ENCODE measurements at regions not wholly inside any gene's neighbourhood (a gene's known extent, or its start where the extent isn't known, plus 50 kb on each side); places are given as distances from the start of the nearest gene placed in this dataset.

DNA sequence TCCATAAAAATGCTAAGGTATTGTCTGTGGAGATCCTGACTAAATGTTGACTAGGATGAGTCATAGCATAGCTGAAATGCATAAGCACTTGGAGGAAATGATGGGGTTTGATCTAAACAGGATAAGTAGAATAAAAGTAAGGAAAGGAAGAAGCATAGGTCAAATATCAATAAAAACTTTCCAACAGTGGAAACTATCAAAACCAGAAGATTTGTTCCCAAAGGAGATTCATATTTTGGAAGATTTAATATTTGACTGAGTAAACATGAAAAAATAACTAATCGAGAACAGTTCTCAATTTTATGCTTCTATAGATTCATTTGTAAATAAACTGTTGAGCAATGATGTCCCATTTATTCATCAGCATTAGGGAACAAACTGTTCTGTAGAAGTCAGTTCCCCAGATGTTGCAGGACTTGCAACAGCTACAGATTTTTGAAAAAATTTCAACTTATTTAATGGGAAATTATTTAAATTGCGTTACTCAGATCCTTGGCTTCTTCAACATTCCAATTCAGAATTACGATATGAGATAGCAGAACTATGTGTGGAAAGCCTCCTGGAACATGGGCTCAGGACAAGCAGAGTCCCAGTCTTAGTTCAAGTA lies 133.7 kb upstream of the TBX18 start:
- Mint-ChIP-seq H3K36me3 (ENCODE audit: low read depth) (no peaks in the 10 kb centered on the region), H3K9me3 (no peaks in the 10 kb centered on the region), H3K27me3 (no peaks in the 10 kb centered on the region), H3K4me3 (no peak overlapping the region), H3K27ac (no peak overlapping the region), H3K4me1 (ENCODE audit: low read depth) (no peaks in the 10 kb centered on the region)
- Histone ChIP-seq H3K27ac (ENCODE audit: low read depth in 1 of 2, low read length in 2 of 2) (no peak overlapping the region), H3K36me3 (ENCODE audit: insufficient read depth, low read length) (no peaks in the 10 kb centered on the region), H3K4me3 (ENCODE audit: low read length) (no peak overlapping the region), H3K9me3 (ENCODE audit: control insufficient read depth in 1 of 2, insufficient read depth in 1 of 2, low read length in 2 of 2) (no peaks in the 10 kb centered on the region), H3K27me3 (ENCODE audit: control insufficient read depth in 1 of 2, insufficient read depth in 2 of 2, low read length in 2 of 2) (no peaks in the 10 kb centered on the region), H3K4me1 (ENCODE audit: insufficient read depth, low read length) (no peaks in the 10 kb centered on the region)
- intact Hi-C loops (cut with DNase I, micrococcal nuclease), result no loop called here
- ChIA-PET CTCF (no interaction called here), POLR2A (no interaction called here)
- ATAC-seq (ENCODE audit: poor library complexity) (no peak), DNase-seq (no peak)
- no peak for TF ChIP-seq CTCF (IDR thresholded peaks at IDR 0.05)

DNA sequence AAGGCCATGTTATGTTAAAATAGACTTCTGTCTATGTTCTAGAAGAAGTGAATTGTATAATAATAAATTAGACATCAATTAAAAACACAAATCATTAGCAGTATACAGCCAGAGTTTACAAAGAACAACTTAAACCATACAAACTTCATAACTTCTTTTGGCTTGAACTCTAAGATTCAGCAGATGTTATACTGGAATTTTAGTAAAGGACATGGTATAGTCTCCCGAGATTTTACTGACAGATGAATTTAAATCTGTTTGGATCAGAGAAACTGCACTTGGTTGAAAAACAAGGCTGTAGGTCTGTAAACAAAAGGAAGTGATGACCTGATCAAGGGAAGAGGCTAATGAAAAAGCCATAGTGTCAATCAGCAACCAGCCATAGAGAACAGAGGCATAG lies 132.6 kb upstream of the TBX18 start:
- Mint-ChIP-seq H3K36me3 (ENCODE audit: low read depth) (no peaks in the 10 kb centered on the region), H3K27me3 (no peaks in the 10 kb centered on the region), H3K4me3 (no peak overlapping the region), H3K4me1 (ENCODE audit: low read depth) (no peaks in the 10 kb centered on the region), H3K27ac (no peak overlapping the region), H3K9me3 (no peaks in the 10 kb centered on the region)
- intact Hi-C loops (cut with DNase I, micrococcal nuclease), result no loop called here
- no peak for TF ChIP-seq CTCF (IDR thresholded peaks at IDR 0.05)
- no peak overlapping the region for H3K27ac ChIP-seq (ENCODE audit: low read depth in 1 of 2, low read length in 2 of 2)
- no peaks in the 10 kb centered on the region for H3K36me3 ChIP-seq (ENCODE audit: insufficient read depth, low read length)
- CTCF ChIA-PET, result no interaction called here
- POLR2A ChIA-PET, result no interaction called here
- DNase-seq, result no peak
- no peak overlapping the region for H3K4me3 ChIP-seq (ENCODE audit: low read length)
- H3K27me3 ChIP-seq (ENCODE audit: control insufficient read depth in 1 of 2, insufficient read depth in 2 of 2, low read length in 2 of 2), result no peaks in the 10 kb centered on the region
- H3K4me1 ChIP-seq (ENCODE audit: insufficient read depth, low read length), result no peaks in the 10 kb centered on the region
- ATAC-seq (ENCODE audit: poor library complexity), result no peak
- H3K9me3 ChIP-seq (ENCODE audit: control insufficient read depth in 1 of 2, insufficient read depth in 1 of 2, low read length in 2 of 2), result no peaks in the 10 kb centered on the region

DNA sequence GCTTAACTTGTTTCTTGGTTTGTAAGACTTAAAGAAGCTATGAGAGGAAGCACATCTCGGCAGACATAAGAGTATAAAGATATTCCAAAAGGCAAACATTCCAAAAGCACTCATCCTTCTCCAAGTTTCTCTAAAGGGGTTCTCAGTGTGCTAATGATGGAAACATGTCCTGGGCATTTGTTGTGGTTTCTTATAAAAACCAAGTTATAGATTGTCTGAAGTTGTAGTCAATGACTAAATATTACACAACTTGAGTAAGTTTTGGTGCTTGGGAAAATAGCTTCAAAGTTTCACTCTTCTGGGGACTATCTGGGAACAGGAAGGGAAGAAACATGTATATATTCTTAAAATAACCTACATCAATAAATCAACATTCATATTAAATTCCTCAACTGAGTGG lies 128.3 kb upstream of the TBX18 start:
- ChIA-PET CTCF (no interaction called here), POLR2A (no interaction called here)
- H3K4me1 ChIP-seq (ENCODE audit: insufficient read depth, low read length), result no peaks in the 10 kb centered on the region
- H3K27ac ChIP-seq (ENCODE audit: low read depth in 1 of 2, low read length in 2 of 2), result no peak overlapping the region
- no peaks in the 10 kb centered on the region for H3K36me3 Mint-ChIP-seq (ENCODE audit: low read depth)
- H3K9me3 Mint-ChIP-seq, result no peaks in the 10 kb centered on the region
- no peaks in the 10 kb centered on the region for H3K4me1 Mint-ChIP-seq (ENCODE audit: low read depth)
- no peak for ATAC-seq (ENCODE audit: poor library complexity)
- no peaks in the 10 kb centered on the region for H3K27me3 ChIP-seq (ENCODE audit: control insufficient read depth in 1 of 2, insufficient read depth in 2 of 2, low read length in 2 of 2)
- H3K4me3 ChIP-seq (ENCODE audit: low read length), result no peak overlapping the region
- no peak for TF ChIP-seq CTCF (IDR thresholded peaks at IDR 0.05)
- intact Hi-C loops (cut with DNase I, micrococcal nuclease), result no loop called here
- no peak overlapping the region for H3K27ac Mint-ChIP-seq
- no peak for DNase-seq
- no peaks in the 10 kb centered on the region for H3K27me3 Mint-ChIP-seq
- H3K9me3 ChIP-seq (ENCODE audit: control insufficient read depth in 1 of 2, insufficient read depth in 1 of 2, low read length in 2 of 2), result no peaks in the 10 kb centered on the region
- H3K4me3 Mint-ChIP-seq, result no peak overlapping the region
- no peaks in the 10 kb centered on the region for H3K36me3 ChIP-seq (ENCODE audit: insufficient read depth, low read length)

Data from CD4-positive, alpha-beta T cell (primary cell).